AG04449 (cell line): ENCODE measurements at regions not wholly inside any gene's neighbourhood (a gene's known extent, or its start where the extent isn't known, plus 50 kb on each side); places are given as distances from the start of the nearest gene placed in this dataset.

Experiments used
- CTCF ChIA-PET: fragments of 350-600 bp; formaldehyde crosslinking; extraction: SDS; loops from one replicate; lab custom pipeline; 2021; ENCODE audit warnings: antibody characterized with exemption; lab: Yijun Ruan, JAX
- POLR2A ChIA-PET: fragments of 400-600, 350-600 bp; formaldehyde crosslinking; extraction: SDS; loops from one replicate; lab custom pipeline; 2020; ENCODE audit warnings: antibody characterized with exemption, inconsistent platforms; lab: Yijun Ruan, JAX
- DNase-seq: peaks from one replicate; pipeline ENCODE4 v3.0.0-alpha.2; 2010; ENCODE audit warnings: low read depth, low spot score
- H3K4me3 ChIP-seq: 2 replicates; pipeline ENCODE4 v1.5.1; 2011; ENCODE audit warnings: low read depth, mild to moderate bottlenecking, control low read depth, low read length
- TF ChIP-seq, protein P1 (sequence below): IDR thresholded peaks from one replicate; pipeline ENCODE4 v1.5.1; 2011; ENCODE audit warnings: mild to moderate bottlenecking, moderate library complexity, low read length, control low read depth, inconsistent platforms; ENCODE audit not compliant: insufficient read depth; ENCODE audit errors: missing control alignments

DNA sequence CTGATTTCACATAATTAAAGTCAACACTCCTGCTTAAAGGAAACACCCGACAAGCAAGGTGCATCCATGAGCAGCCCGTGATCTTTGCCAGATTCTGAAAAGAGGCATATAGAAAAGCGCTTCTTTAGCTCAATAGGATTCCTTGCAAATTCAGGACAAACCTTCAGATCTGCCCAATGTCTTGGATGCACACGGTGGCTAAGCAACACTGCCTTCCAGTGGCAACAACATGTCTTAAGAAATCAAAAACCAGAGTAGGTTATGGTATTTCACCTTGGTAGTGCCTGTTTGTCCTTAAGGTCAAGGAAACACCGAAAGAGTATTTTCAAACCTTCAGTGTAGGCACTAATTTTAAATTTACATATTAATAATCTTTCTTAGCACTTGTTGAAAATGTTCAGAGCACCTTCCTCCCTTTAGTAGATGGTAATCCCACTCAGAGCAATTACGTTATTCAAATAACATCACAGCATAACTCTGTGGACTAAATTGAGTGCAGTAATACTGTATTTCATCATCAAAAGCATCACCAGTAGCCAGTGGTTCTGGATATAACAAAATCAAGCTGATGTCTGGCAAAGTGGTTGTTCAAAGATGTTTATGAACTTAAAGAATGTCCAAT, 58.0 kb upstream of the CDKN3 start:
- no peak for DNase-seq
- no peak overlapping the region for H3K4me3 ChIP-seq
- POLR2A ChIA-PET: interaction anchor here (0.6 kb wide), 1 partner anchor 385 kb away, joined by 3 read pairs; no protein-coding TSS in a partner anchor
- TF ChIP-seq, protein P1, sequence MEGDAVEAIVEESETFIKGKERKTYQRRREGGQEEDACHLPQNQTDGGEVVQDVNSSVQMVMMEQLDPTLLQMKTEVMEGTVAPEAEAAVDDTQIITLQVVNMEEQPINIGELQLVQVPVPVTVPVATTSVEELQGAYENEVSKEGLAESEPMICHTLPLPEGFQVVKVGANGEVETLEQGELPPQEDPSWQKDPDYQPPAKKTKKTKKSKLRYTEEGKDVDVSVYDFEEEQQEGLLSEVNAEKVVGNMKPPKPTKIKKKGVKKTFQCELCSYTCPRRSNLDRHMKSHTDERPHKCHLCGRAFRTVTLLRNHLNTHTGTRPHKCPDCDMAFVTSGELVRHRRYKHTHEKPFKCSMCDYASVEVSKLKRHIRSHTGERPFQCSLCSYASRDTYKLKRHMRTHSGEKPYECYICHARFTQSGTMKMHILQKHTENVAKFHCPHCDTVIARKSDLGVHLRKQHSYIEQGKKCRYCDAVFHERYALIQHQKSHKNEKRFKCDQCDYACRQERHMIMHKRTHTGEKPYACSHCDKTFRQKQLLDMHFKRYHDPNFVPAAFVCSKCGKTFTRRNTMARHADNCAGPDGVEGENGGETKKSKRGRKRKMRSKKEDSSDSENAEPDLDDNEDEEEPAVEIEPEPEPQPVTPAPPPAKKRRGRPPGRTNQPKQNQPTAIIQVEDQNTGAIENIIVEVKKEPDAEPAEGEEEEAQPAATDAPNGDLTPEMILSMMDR: peak; percentile 59
- CTCF ChIA-PET: interaction anchor here (0.6 to 4.3 kb wide), 11 partner anchors 8 to 907 kb away, joined by 3 to 52 read pairs (median 4); no protein-coding TSS in a partner anchor

DNA sequence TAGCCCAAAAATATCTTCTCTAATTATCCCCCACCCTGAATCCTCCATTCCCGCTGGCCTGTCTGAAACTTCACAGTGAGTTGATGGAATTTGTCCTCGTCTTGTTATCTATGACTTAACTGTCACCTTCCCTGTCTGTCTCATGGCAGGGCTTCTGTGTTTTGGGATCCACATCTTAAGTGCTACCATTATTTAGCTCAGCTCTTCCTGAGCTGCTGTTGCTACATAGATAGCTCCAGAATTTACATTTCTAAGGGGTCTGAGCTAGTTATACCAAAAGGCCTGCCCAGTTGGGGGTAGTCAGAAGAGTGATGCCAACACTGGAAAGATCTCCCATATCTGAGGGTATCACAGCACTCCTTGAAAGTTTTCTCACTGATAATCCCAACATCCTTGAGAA, 57.0 kb upstream of the CDKN3 start:
- no peak overlapping the region for H3K4me3 ChIP-seq
- ChIA-PET CTCF (interaction anchor here (0.9 to 4.3 kb wide), 6 partner anchors 9 to 908 kb away, joined by 3 to 52 read pairs (median 20); no protein-coding TSS in a partner anchor), POLR2A (no interaction called here)
- no peak for DNase-seq
- TF ChIP-seq, protein P1: no peak

DNA sequence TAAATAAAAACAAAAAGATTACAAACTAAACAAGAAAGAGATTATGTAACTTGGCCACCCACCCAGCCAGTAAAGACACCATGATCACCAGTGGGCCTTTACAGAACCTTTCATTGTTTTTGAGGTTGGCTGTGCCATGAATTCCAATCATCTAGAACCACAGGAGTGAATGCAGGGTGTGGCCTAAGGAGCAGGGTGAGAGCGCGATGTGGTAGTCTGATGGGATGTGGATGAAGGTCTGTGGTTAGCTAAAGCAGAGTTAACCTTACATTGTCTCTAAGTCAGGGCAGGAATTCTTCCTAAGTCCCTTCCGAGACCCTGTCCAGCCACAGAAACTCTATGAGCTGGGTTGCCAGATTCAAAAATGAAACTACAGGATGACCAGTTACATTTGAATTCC, 54.0 kb upstream of the CDKN3 start:
- DNase-seq: no peak
- ChIA-PET POLR2A (no interaction called here), CTCF (interaction anchor here (0.8 to 2.9 kb wide), 6 partner anchors 14 to 1049 kb away, joined by 3 to 13 read pairs (median 4); no protein-coding TSS in a partner anchor)

DNA sequence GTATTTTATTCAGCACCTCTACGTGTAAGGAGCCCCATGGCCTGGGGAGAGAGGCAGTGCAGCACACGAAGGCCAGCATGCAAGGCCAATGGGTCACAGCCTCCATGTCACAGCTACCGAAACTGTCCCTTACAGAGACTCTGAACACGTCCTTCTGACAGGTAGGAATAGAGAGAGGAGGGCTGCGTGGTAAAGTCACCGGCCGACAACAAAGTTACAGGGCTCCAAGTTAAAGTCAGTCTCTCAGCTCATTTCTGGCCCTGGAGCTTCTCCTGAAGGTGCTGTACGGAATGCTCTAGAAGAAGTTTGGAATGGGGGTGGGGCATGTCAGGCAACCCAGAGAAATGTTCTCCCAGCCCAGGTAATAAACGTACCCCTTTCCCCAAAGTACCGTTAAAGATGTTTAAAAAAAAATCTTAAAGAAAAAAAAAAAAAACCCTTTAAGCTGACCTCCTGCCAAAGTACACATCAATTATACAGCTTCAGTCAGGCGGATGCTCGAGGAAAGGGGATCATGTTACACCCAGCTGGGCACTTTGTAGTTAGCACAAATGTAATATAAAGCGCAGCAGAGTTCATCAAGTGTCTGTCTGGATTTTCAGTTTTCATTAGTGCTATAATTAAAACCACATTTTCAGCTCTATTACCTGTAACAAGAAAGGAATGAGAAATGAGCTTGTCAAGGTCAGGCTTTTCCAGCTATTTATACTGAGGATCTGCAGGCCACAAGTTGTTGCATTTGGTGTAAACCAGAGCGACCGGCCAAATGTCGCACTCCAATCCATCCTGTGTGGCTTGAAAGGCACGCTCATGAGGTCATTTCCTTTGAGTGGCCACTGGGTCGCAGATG, 53.3 kb upstream of the CDKN3 start:
- no peak for DNase-seq
- POLR2A ChIA-PET: interaction anchor here (0.5 to 0.6 kb wide), 3 partner anchors 673 to 974 kb away, joined by 3 to 4 read pairs (median 3); no protein-coding TSS in a partner anchor
- CTCF ChIA-PET: interaction anchor here (0.8 to 2.9 kb wide), 7 partner anchors 15 to 1049 kb away, joined by 3 to 13 read pairs (median 4); no protein-coding TSS in a partner anchor
- TF ChIP-seq, protein P1: no peak
- no peak overlapping the region for H3K4me3 ChIP-seq

More for the DNA sequence above, 54.0 kb upstream of the CDKN3 start:
- TF ChIP-seq, protein P1: no peak
- H3K4me3 ChIP-seq: no peak overlapping the region

DNA sequence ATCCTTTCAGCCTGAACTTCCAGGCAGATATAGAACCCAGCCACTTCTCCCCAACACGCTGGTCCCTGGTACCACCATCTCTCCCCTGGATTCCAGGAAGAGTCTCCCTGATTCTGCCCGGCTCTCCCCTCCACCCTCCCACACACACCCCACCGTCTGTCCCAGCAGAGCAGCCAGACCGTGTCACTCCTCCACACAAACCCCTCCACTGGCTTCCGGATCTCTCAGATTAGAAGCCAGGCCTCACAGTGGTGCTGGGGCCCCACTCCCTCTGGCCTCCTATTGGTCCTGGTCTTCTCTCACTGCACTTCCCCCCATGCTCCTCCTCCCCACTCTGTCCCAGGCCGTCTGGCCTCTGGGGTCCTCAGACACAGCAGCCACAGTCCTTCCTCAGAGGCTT, 52.4 kb upstream of the CDKN3 start:
- DNase-seq: no peak
- no peak overlapping the region for H3K4me3 ChIP-seq
- ChIA-PET CTCF (interaction anchor here (2.9 kb wide), 1 partner anchor 805 kb away, joined by 13 read pairs; no protein-coding TSS in a partner anchor), POLR2A (no interaction called here)
- TF ChIP-seq, protein P1: no peak
